AG09309 (cell line): ENCODE measurements at regions not wholly inside any gene's neighbourhood (a gene's known extent, or its start where the extent isn't known, plus 50 kb on each side); places are given as distances from the start of the nearest gene placed in this dataset.

Experiments used
- DNase-seq: peaks from one replicate; pipeline ENCODE4 v3.0.0-alpha.2; 2010; ENCODE audit warnings: low read depth
- H3K4me3 ChIP-seq: 2 replicates; pipeline ENCODE4 v1.5.1; 2011; ENCODE audit warnings: mild to moderate bottlenecking, low read depth, low read length, moderate library complexity; ENCODE audit not compliant: control insufficient read depth
- CTCF ChIP-seq: IDR thresholded peaks from 2 replicates; pipeline ENCODE4 v1.5.1; 2011; ENCODE audit warnings: mild to moderate bottlenecking, low read depth, low read length, inconsistent platforms; ENCODE audit not compliant: insufficient read depth, control insufficient read depth; ENCODE audit errors: missing control alignments

GRCh38 chr6:139588734-139589593 lies 214.5 kb upstream of the CITED2 start:
- H3K4me3 ChIP-seq = no peak overlapping the region
- DNase-seq = no peak

DNA sequence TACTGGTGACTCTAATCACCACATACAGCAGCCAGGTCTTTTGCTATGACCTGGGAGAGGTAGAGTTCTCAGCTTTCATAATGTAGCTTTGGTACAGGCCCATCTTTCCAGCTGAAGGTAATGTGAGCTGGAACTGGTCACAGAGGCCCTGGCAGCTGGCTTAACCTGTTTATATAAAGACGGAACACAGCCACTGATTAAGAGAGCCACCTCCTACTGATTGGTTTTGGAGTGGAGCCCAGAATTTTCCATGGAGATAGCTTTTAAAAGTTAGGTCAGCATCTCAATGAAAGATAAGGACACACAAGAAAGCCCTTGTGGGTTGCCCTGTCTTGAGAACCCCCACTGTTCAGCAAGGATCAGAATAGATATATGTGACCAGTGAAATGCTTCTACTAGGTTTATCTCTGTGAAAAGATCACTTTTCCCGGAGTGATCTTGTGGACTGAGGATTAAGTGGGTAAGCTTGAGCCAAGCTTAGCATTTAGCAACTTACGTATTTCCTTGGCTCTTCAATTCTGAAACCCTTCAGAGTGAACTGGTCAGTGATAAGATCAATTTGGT lies 213.7 kb upstream of the CITED2 start:
- H3K4me3 ChIP-seq = no peak overlapping the region
- no peak for DNase-seq
- TF ChIP-seq CTCF = no peak

More at GRCh38 chr6:139588734-139589593, 214.5 kb upstream of the CITED2 start:
- TF ChIP-seq CTCF = no peak

- peak; percentile 90 for DNase-seq
- no peak for TF ChIP-seq CTCF
- H3K4me3 ChIP-seq = no peak overlapping the region
Observed at GRCh38 chr6:139587469-139587868, 213.0 kb upstream of the CITED2 start.

DNA sequence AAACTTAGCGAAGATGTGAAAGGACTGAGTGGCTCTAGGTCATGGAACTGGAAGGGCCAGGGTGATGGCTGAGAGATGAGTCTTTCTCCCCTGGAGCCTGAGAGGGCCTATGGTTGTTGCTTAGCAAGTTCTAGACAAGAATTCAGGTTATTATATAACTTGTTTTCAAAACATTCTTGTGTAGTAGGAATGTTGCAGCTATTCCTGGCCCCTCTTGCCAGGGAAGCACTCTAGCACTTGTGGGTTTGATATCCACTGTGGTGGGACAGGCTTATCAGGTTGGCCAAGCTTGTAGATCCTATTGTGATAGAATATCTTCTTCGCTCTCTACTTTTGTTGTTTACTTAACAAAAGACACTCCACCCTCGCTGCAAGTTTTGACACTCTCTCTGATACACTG lies 211.8 kb upstream of the CITED2 start:
- no peak for TF ChIP-seq CTCF
- no peak overlapping the region for H3K4me3 ChIP-seq
- DNase-seq = no peak

- no peak overlapping the region for H3K4me3 ChIP-seq
- no peak for DNase-seq
- TF ChIP-seq CTCF = no peak
Observed at GRCh38 chr6:139584599-139584998, 210.2 kb upstream of the CITED2 start.

GRCh38 chr6:139583420-139583819 lies 209.0 kb upstream of the CITED2 start:
- TF ChIP-seq CTCF = no peak
- DNase-seq = no peak
- no peak overlapping the region for H3K4me3 ChIP-seq
